ENCODE measurements at regions not wholly inside any gene's neighbourhood (a gene's known extent, or its start where the extent isn't known, plus 50 kb on each side); places are given as distances from the start of the nearest gene placed in this dataset.

GRCh38 chr2:12066986-12067385 is 320.6 kb downstream of the LPIN1 start:
- no peak for ATAC-seq
- intact Hi-C loops (cut with micrococcal nuclease): no loop called here

GRCh38 chr2:12068796-12069538 is 322.5 kb downstream of the LPIN1 start:
- intact Hi-C loops (cut with micrococcal nuclease): no loop called here
- ATAC-seq (no peak), DNase-seq (no peak)

More at GRCh38 chr2:12066986-12067385, 320.6 kb downstream of the LPIN1 start:
- DNase-seq: no peak

- no peak for DNase-seq
- intact Hi-C loops (cut with micrococcal nuclease): no loop called here
- ATAC-seq: no peak
Measured at GRCh38 chr2:12070153-12070552, 323.7 kb downstream of the LPIN1 start.

GRCh38 chr2:12070581-12070980 is 324.1 kb downstream of the LPIN1 start:
- ATAC-seq (no peak), DNase-seq (no peak)
- intact Hi-C loops (cut with micrococcal nuclease): no loop called here

GRCh38 chr2:12071318-12071717 is 324.9 kb downstream of the LPIN1 start:
- intact Hi-C loops (cut with micrococcal nuclease): no loop called here
- no peak for DNase-seq
- no peak for ATAC-seq

GRCh38 chr2:12073217-12073852 is 326.9 kb downstream of the LPIN1 start:
- no peak for ATAC-seq

GRCh38 chr2:12074126-12074844 is 327.9 kb downstream of the LPIN1 start:
- intact Hi-C loops (cut with micrococcal nuclease): no loop called here
- ATAC-seq: no peak
- no peak for DNase-seq

More at GRCh38 chr2:12073217-12073852, 326.9 kb downstream of the LPIN1 start:
- no peak for DNase-seq
- intact Hi-C loops (cut with micrococcal nuclease): no loop called here

GRCh38 chr2:12074845-12075217 is 328.4 kb downstream of the LPIN1 start:
- DNase-seq (no peak), ATAC-seq (no peak)
- intact Hi-C loops (cut with micrococcal nuclease): no loop called here

GRCh38 chr2:12075603-12076002 is 329.2 kb downstream of the LPIN1 start:
- no peak for ATAC-seq
- DNase-seq: no peak
- intact Hi-C loops (cut with micrococcal nuclease): no loop called here

- no peak for DNase-seq
- no peak for ATAC-seq
- intact Hi-C loops (cut with micrococcal nuclease): no loop called here
Measured at GRCh38 chr2:12076810-12077209, 330.4 kb downstream of the LPIN1 start.

GRCh38 chr2:12080360-12080759 is 333.9 kb downstream of the LPIN1 start:
- intact Hi-C loops (cut with micrococcal nuclease): no loop called here
- DNase-seq: no peak
- ATAC-seq: no peak

- ATAC-seq (no peak), DNase-seq (no peak)
Measured at GRCh38 chr2:12081481-12082210, 335.2 kb downstream of the LPIN1 start.

GRCh38 chr2:12083081-12083581 is 336.7 kb downstream of the LPIN1 start:
- no peak for ATAC-seq
- intact Hi-C loops (cut with micrococcal nuclease): no loop called here
- DNase-seq: no peak

More at GRCh38 chr2:12081481-12082210, 335.2 kb downstream of the LPIN1 start:
- intact Hi-C loops (cut with micrococcal nuclease): no loop called here

GRCh38 chr2:12083713-12084419 is 337.4 kb downstream of the LPIN1 start:
- intact Hi-C loops (cut with micrococcal nuclease): no loop called here
- no peak for DNase-seq
- ATAC-seq: no peak

- intact Hi-C loops (cut with micrococcal nuclease): no loop called here
- no peak for ATAC-seq
- no peak for DNase-seq
Measured at GRCh38 chr2:12087175-12087574, 340.7 kb downstream of the LPIN1 start.

GRCh38 chr2:12087671-12088380 is 341.4 kb downstream of the LPIN1 start:
- no peak for DNase-seq
- no peak for ATAC-seq
- intact Hi-C loops (cut with micrococcal nuclease): no loop called here

- DNase-seq (no peak), ATAC-seq (no peak)
- intact Hi-C loops (cut with micrococcal nuclease): no loop called here
Measured at GRCh38 chr2:12089001-12089400, 342.6 kb downstream of the LPIN1 start.

GRCh38 chr2:12089496-12089895 is 343.1 kb downstream of the LPIN1 start:
- no peak for ATAC-seq

More at GRCh38 chr2:12089496-12089895, 343.1 kb downstream of the LPIN1 start:
- intact Hi-C loops (cut with micrococcal nuclease): no loop called here
- DNase-seq: no peak

Data from left ventricle myocardium superior (tissue), 1 donor.